Fibroblast of lung (primary cell): ENCODE measurements at regions not wholly inside any gene's neighbourhood (a gene's known extent, or its start where the extent isn't known, plus 50 kb on each side); places are given as distances from the start of the nearest gene placed in this dataset.

Experiments used
- DNase-seq, 2 donors: peaks; one replicate each; pipeline versions ENCODE4 v3.0.0 to v3.0.0-alpha.2; 2010; ENCODE audit warnings: low read depth in 2 of 2
- H2AFZ ChIP-seq: 2 replicates; pipeline ENCODE4 v1.5.1; 2012; ENCODE audit warnings: low read length, control low read depth, inconsistent platforms
- H3K27ac ChIP-seq: 2 replicates; pipeline ENCODE4 v1.5.1; 2011; ENCODE audit warnings: low read length, control low read depth; ENCODE audit not compliant: insufficient read depth
- H3K27me3 ChIP-seq: 2 replicates; pipeline ENCODE4 v1.5.1; 2011; ENCODE audit warnings: mild to moderate bottlenecking, low read length; ENCODE audit not compliant: control insufficient read depth, insufficient read depth
- H3K36me3 ChIP-seq: 2 replicates; pipeline ENCODE4 v1.5.1; 2011; ENCODE audit warnings: low read length; ENCODE audit not compliant: control insufficient read depth, insufficient read depth
- H3K4me1 ChIP-seq: 2 replicates; pipeline ENCODE4 v1.5.1; 2011; ENCODE audit warnings: low read length; ENCODE audit not compliant: control insufficient read depth, insufficient read depth; ENCODE audit errors: extremely low read depth
- H3K4me2 ChIP-seq: 2 replicates; pipeline ENCODE4 v1.5.1; 2011; ENCODE audit warnings: low read length, control low read depth; ENCODE audit not compliant: insufficient read depth; ENCODE audit errors: extremely low read depth
- H3K4me3 ChIP-seq, 4 experiments: fragments of 200-600 bp in 1 of 4; sonication (generic) in 1 of 4; replicated peaks in 1 of 4; 2 replicates each; pipeline ENCODE4 v1.5.1; 2011 to 2016; ENCODE audit warnings: low read length in 4 of 4, low read depth in 3 of 4, mild to moderate bottlenecking in 3 of 4, control low read depth in 2 of 4, inconsistent platforms in 1 of 4, mixed read lengths in 1 of 4; ENCODE audit not compliant: insufficient read depth in 1 of 4; ENCODE audit errors: control extremely low read depth in 1 of 4
- H3K79me2 ChIP-seq: 2 replicates; pipeline ENCODE4 v1.5.1; 2012; ENCODE audit warnings: mild to moderate bottlenecking, low read length, inconsistent platforms; ENCODE audit not compliant: control insufficient read depth, insufficient read depth
- H3K9ac ChIP-seq: 2 replicates; pipeline ENCODE4 v1.5.1; 2011; ENCODE audit warnings: mild to moderate bottlenecking, low read length, control low read depth; ENCODE audit not compliant: insufficient read depth
- H3K9me3 ChIP-seq: 2 replicates; pipeline ENCODE4 v1.5.1; 2012; ENCODE audit warnings: low read depth, low read length; ENCODE audit not compliant: control insufficient read depth, insufficient read depth
- H4K20me1 ChIP-seq: 2 replicates; pipeline ENCODE4 v1.5.1; 2011; ENCODE audit warnings: low read length; ENCODE audit not compliant: control insufficient read depth, insufficient read depth; ENCODE audit errors: extremely low read depth
- EZH2 ChIP-seq: IDR thresholded peaks from 2 replicates; pipeline ENCODE4 v1.5.1; 2012; ENCODE audit warnings: low read length, control low read depth, mild to moderate bottlenecking; ENCODE audit errors: missing control alignments
- TF ChIP-seq, protein P1 (sequence below), 2 donors: IDR thresholded peaks in 1 of 2; conservative IDR thresholded peaks in 1 of 2; 1 replicate in 1 of 2; 2 replicates in 1 of 2; pipeline ENCODE4 v1.5.1; 2011 to 2012; ENCODE audit warnings: low read length in 2 of 2, control low read depth in 1 of 2, inconsistent platforms in 1 of 2, low read depth in 1 of 2, mild to moderate bottlenecking in 1 of 2

DNA sequence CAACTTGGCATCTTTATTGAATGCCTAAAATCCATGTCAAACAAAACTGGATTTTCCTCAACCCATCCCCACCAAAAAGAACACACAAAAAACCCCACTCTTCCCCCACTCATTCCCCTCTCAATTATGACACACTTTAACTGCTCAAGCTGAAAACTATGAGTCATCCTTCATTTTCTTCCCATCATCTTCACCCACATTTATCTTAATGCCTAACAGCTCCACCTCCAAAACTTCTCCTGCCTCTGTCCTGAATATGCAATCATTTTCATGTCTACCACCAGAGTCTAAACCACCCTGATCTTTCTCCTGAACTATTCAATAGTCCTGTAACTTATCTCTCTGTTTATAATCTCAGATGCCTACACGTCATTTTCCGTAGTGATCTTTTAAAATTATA, 239.7 kb downstream of the BCAT1 start:
- Histone ChIP-seq H2AFZ (no peak overlapping the region), H3K27ac (no peak overlapping the region), H4K20me1 (no peaks in the 10 kb centered on the region), H3K9me3 (no peaks in the 10 kb centered on the region), H3K4me1 (no peaks in the 10 kb centered on the region), H3K4me3 (no peak overlapping the region), H3K27me3 (no peaks in the 10 kb centered on the region), H3K79me2 (no peaks in the 10 kb centered on the region), H3K9ac (no peak overlapping the region), H3K36me3 (no peaks in the 10 kb centered on the region), H3K4me2 (no peak overlapping the region)
- peak; percentile 14 to 46 for DNase-seq
- TF ChIP-seq, protein P1, sequence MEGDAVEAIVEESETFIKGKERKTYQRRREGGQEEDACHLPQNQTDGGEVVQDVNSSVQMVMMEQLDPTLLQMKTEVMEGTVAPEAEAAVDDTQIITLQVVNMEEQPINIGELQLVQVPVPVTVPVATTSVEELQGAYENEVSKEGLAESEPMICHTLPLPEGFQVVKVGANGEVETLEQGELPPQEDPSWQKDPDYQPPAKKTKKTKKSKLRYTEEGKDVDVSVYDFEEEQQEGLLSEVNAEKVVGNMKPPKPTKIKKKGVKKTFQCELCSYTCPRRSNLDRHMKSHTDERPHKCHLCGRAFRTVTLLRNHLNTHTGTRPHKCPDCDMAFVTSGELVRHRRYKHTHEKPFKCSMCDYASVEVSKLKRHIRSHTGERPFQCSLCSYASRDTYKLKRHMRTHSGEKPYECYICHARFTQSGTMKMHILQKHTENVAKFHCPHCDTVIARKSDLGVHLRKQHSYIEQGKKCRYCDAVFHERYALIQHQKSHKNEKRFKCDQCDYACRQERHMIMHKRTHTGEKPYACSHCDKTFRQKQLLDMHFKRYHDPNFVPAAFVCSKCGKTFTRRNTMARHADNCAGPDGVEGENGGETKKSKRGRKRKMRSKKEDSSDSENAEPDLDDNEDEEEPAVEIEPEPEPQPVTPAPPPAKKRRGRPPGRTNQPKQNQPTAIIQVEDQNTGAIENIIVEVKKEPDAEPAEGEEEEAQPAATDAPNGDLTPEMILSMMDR (conservative IDR thresholded peaks at IDR 0.05 in 1 of 2, IDR thresholded peaks at IDR 0.05 in 1 of 2; ENCODE audit: low read depth in 1 of 2, low read length in 2 of 2) = no peak
- no peak for TF ChIP-seq EZH2

DNA sequence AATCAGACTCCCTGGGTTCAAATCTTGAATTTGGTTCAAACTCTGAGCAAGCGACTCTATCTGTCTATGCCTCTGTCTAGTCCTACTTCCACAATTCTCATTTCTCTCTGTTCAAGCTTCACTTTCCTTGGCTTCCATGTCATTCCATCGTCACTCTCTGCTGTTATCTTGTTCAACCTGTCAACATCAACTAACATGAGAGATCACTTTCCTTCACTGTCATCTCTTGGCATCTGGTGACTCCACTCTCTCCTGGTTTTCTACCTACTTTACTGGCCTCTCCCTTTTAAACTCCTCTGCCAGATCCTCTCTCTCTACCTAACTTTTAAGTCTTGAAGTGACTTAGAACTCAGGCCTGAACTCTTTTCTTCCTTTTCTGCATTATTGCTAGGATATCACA, 240.2 kb downstream of the BCAT1 start:
- H3K4me2 ChIP-seq = no peak overlapping the region
- H3K27me3 ChIP-seq = no peaks in the 10 kb centered on the region
- H3K4me3 ChIP-seq = no peak overlapping the region
- no peaks in the 10 kb centered on the region for H3K36me3 ChIP-seq
- H3K9ac ChIP-seq = no peak overlapping the region
- H4K20me1 ChIP-seq = no peaks in the 10 kb centered on the region
- no peak overlapping the region for H2AFZ ChIP-seq
- no peak for TF ChIP-seq EZH2
- TF ChIP-seq, protein P1 (conservative IDR thresholded peaks at IDR 0.05 in 1 of 2, IDR thresholded peaks at IDR 0.05 in 1 of 2; ENCODE audit: low read depth in 1 of 2, low read length in 2 of 2) = no peak
- H3K79me2 ChIP-seq = no peaks in the 10 kb centered on the region
- H3K9me3 ChIP-seq = no peaks in the 10 kb centered on the region
- H3K27ac ChIP-seq = no peak overlapping the region
- no peak for DNase-seq
- H3K4me1 ChIP-seq = no peaks in the 10 kb centered on the region

DNA sequence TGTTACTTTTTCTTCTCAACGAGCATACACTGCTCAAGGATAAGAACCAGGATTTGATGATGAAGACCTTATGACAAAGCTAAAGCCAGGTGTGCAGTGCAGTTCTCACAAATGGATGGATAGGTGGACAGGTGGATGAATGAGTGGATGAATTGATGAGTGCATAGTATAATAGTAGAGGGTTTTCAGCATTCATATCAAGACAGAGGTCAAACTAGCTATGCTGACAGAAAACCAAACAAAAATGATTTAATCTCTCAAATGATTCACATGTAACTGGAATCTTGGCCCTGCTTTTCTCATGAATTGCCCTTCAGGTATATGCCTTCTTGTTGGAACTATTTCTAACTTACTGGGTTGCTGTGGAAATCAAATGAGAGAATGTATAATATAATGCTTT, 240.9 kb downstream of the BCAT1 start:
- TF ChIP-seq EZH2 = no peak
- TF ChIP-seq, protein P1 (conservative IDR thresholded peaks at IDR 0.05 in 1 of 2, IDR thresholded peaks at IDR 0.05 in 1 of 2; ENCODE audit: low read depth in 1 of 2, low read length in 2 of 2) = no peak
- no peak overlapping the region for H3K27ac ChIP-seq
- DNase-seq = no peak
- no peaks in the 10 kb centered on the region for H3K27me3 ChIP-seq
- H2AFZ ChIP-seq = no peak overlapping the region
- H3K4me2 ChIP-seq = no peak overlapping the region
- no peaks in the 10 kb centered on the region for H3K4me1 ChIP-seq
- H3K9me3 ChIP-seq = no peaks in the 10 kb centered on the region
- H3K36me3 ChIP-seq = no peaks in the 10 kb centered on the region
- H3K9ac ChIP-seq = no peak overlapping the region
- H3K4me3 ChIP-seq = no peak overlapping the region
- no peaks in the 10 kb centered on the region for H3K79me2 ChIP-seq
- H4K20me1 ChIP-seq = no peaks in the 10 kb centered on the region
